ENCODE measurements at regions not wholly inside any gene's neighbourhood (a gene's known extent, or its start where the extent isn't known, plus 50 kb on each side); places are given as distances from the start of the nearest gene placed in this dataset.
A peak's percentile ranks its signal among the peaks of the same experiment; 100 is the strongest.
"Not testable (repeated sequence)": the region's sequence is repeated elsewhere in the genome, so short reads cannot be mapped to it uniquely, and the experiment has no call there.

GRCh38 chr9:107827884-107828283 lies 338.3 kb upstream of the KLF4 start:
- H3K4me1 ChIP-seq (ENCODE audit: control insufficient read depth in 5 of 5, insufficient read depth in 5 of 5, low read length in 5 of 5), result peaks cover 0 to 8% (median 0%) of the 10 kb centered on the region in 5 donors
- no peak overlapping the region for H3K9ac ChIP-seq (ENCODE audit: insufficient read depth in 1 of 2, low read length in 2 of 2)
- H3K9me3 ChIP-seq (ENCODE audit: control insufficient read depth in 4 of 4, insufficient read depth in 3 of 4, low read length in 3 of 4), result peaks cover 0 to 2% (median 0%) of the 10 kb centered on the region in 4 donors
- ATAC-seq (ENCODE audit: insufficient read depth, low FRiP score), result no peak
- no peak overlapping the region for H3K4me3 ChIP-seq
- peak in 1 of 3 donors; percentile 20 for DNase-seq
- WGBS, 2 donors, result 48 to 68% methylated on average over 2 of the region's 2 CpGs
- no peak overlapping the region for H3K27ac ChIP-seq (ENCODE audit: low read depth in 1 of 2, low read length in 1 of 2)
- H3K27me3 ChIP-seq (ENCODE audit: control insufficient read depth in 3 of 3, insufficient read depth in 3 of 3, low read length in 2 of 3), result peaks cover 0 to 19% (median 0%) of the 10 kb centered on the region in 3 donors
- TF ChIP-seq CTCF (IDR thresholded peaks at IDR 0.05; ENCODE audit: control extremely low read depth, extremely low read depth), result no peak
- no peaks in the 10 kb centered on the region for H3K36me3 ChIP-seq (ENCODE audit: control insufficient read depth in 4 of 4, insufficient read depth in 4 of 4, low read length in 4 of 4)

- H3K9ac ChIP-seq (ENCODE audit: insufficient read depth in 1 of 2, low read length in 2 of 2), result no peak overlapping the region
- H3K9me3 ChIP-seq (ENCODE audit: control insufficient read depth in 4 of 4, insufficient read depth in 3 of 4, low read length in 3 of 4), result peaks cover 0 to 2% (median 0%) of the 10 kb centered on the region in 4 donors
- H3K4me3 ChIP-seq, result no peak overlapping the region
- peaks cover 0 to 22% (median 0%) of the 10 kb centered on the region in 3 donors for H3K27me3 ChIP-seq (ENCODE audit: control insufficient read depth in 3 of 3, insufficient read depth in 3 of 3, low read length in 2 of 3)
- peaks cover 0 to 4% (median 0%) of the 10 kb centered on the region in 5 donors for H3K4me1 ChIP-seq (ENCODE audit: control insufficient read depth in 5 of 5, insufficient read depth in 5 of 5, low read length in 5 of 5)
- ATAC-seq (ENCODE audit: insufficient read depth, low FRiP score) (no peak), DNase-seq (no peak)
- H3K36me3 ChIP-seq (ENCODE audit: control insufficient read depth in 4 of 4, insufficient read depth in 4 of 4, low read length in 4 of 4), result no peaks in the 10 kb centered on the region
- 77 to 85% methylated on average over 2 of the region's 2 CpGs for WGBS, 2 donors
- no peak for TF ChIP-seq CTCF (IDR thresholded peaks at IDR 0.05; ENCODE audit: control extremely low read depth, extremely low read depth)
- H3K27ac ChIP-seq (ENCODE audit: low read depth in 1 of 2, low read length in 1 of 2), result no peak overlapping the region
Observed at GRCh38 chr9:107827304-107827703, 337.7 kb upstream of the KLF4 start.

GRCh38 chr9:107826688-107826983 lies 337.1 kb upstream of the KLF4 start:
- H3K9ac ChIP-seq (ENCODE audit: insufficient read depth in 1 of 2, low read length in 2 of 2); H3K27ac ChIP-seq (ENCODE audit: low read depth in 1 of 2, low read length in 1 of 2); H3K36me3 ChIP-seq (ENCODE audit: control insufficient read depth in 4 of 4, insufficient read depth in 4 of 4, low read length in 4 of 4); ATAC-seq (ENCODE audit: insufficient read depth, low FRiP score); H3K4me1 ChIP-seq (ENCODE audit: control insufficient read depth in 5 of 5, insufficient read depth in 5 of 5, low read length in 5 of 5); H3K9me3 ChIP-seq (ENCODE audit: control insufficient read depth in 4 of 4, insufficient read depth in 3 of 4, low read length in 3 of 4); DNase-seq; H3K4me3 ChIP-seq: not testable (repeated sequence)
- WGBS, 2 donors, result 91 to 99% methylated on average over 7 of the region's 7 CpGs
- peaks cover 0 to 27% (median 0%) of the 10 kb centered on the region in 3 donors for H3K27me3 ChIP-seq (ENCODE audit: control insufficient read depth in 3 of 3, insufficient read depth in 3 of 3, low read length in 2 of 3)

GRCh38 chr9:107824556-107824955 lies 335.0 kb upstream of the KLF4 start:
- H3K4me1 ChIP-seq (ENCODE audit: control insufficient read depth in 5 of 5, insufficient read depth in 5 of 5, low read length in 5 of 5), result peaks cover 0 to 16% (median 10%) of the 10 kb centered on the region in 5 donors
- H3K9me3 ChIP-seq (ENCODE audit: control insufficient read depth in 4 of 4, insufficient read depth in 3 of 4, low read length in 3 of 4), result no peaks in the 10 kb centered on the region
- no peak overlapping the region for H3K9ac ChIP-seq (ENCODE audit: insufficient read depth in 1 of 2, low read length in 2 of 2)
- 84 to 90% methylated on average over 2 of the region's 2 CpGs for WGBS, 2 donors
- H3K27ac ChIP-seq (ENCODE audit: low read depth in 1 of 2, low read length in 1 of 2), result no peak overlapping the region
- no peak for ATAC-seq (ENCODE audit: insufficient read depth, low FRiP score)
- no peaks in the 10 kb centered on the region for H3K36me3 ChIP-seq (ENCODE audit: control insufficient read depth in 4 of 4, insufficient read depth in 4 of 4, low read length in 4 of 4)
- TF ChIP-seq CTCF (IDR thresholded peaks at IDR 0.05; ENCODE audit: control extremely low read depth, extremely low read depth), result no peak
- H3K27me3 ChIP-seq (ENCODE audit: control insufficient read depth in 3 of 3, insufficient read depth in 3 of 3, low read length in 2 of 3), result peaks cover 0 to 32% (median 0%) of the 10 kb centered on the region in 3 donors
- H3K4me3 ChIP-seq, result no peak overlapping the region
- DNase-seq, result no peak
